HEK293T (cell line): ENCODE measurements at regions not wholly inside any gene's neighbourhood (a gene's known extent, or its start where the extent isn't known, plus 50 kb on each side); places are given as distances from the start of the nearest gene placed in this dataset.

Source experiments
- BHLHE40 ChIP-seq: fragments of 450-650 bp; IDR thresholded peaks from 2 replicates; pipeline ENCODE4 v1.6.1; 2016; ENCODE audit warnings: mild to moderate bottlenecking, moderate library complexity, borderline replicate concordance
- ELF4 ChIP-seq: fragments of 450-650 bp; IDR thresholded peaks from 2 replicates; pipeline ENCODE4 v1.6.1; 2017; ENCODE audit warnings: antibody characterized with exemption
- FOXM1 ChIP-seq: fragments of 450-650 bp; IDR thresholded peaks from 2 replicates; pipeline ENCODE4 v1.6.1; 2017; ENCODE audit warnings: mild to moderate bottlenecking, borderline replicate concordance
- SUZ12 ChIP-seq: fragments of 450-650 bp; IDR thresholded peaks from 2 replicates; pipeline ENCODE4 v1.6.1; 2016; ENCODE audit warnings: mild to moderate bottlenecking

GRCh38 chr11:15602047-15602446, 487.3 kb downstream of the INSC start:
- TF ChIP-seq ELF4, result no peak
- no peak for TF ChIP-seq SUZ12
- no peak for TF ChIP-seq BHLHE40
- no peak for TF ChIP-seq FOXM1
